Endothelial cell (in vitro differentiated cells): ENCODE measurements at regions not wholly inside any gene's neighbourhood (a gene's known extent, or its start where the extent isn't known, plus 50 kb on each side); places are given as distances from the start of the nearest gene placed in this dataset.

Experiments
- DNase-seq: peaks from one replicate; pipeline ENCODE4 v3.0.0; 2021; ENCODE audit warnings: low spot score
- H3K27ac Mint-ChIP-seq: one replicate; pipeline ENCODE4 v1.8.0; 2021; ENCODE audit warnings: mixed read lengths, inconsistent platforms; ENCODE audit not compliant: unreplicated experiment
- H3K27me3 Mint-ChIP-seq: one replicate; pipeline ENCODE4 v1.8.0; 2021; ENCODE audit warnings: mild to moderate bottlenecking, moderate library complexity, mixed read lengths, inconsistent platforms; ENCODE audit not compliant: unreplicated experiment
- H3K36me3 Mint-ChIP-seq: one replicate; pipeline ENCODE4 v1.8.0; 2021; ENCODE audit warnings: mild to moderate bottlenecking, low read depth, mixed read lengths, inconsistent platforms; ENCODE audit not compliant: unreplicated experiment
- H3K4me1 Mint-ChIP-seq: one replicate; pipeline ENCODE4 v1.8.0; 2021; ENCODE audit warnings: mild to moderate bottlenecking, mixed read lengths, inconsistent platforms; ENCODE audit not compliant: unreplicated experiment
- H3K4me3 Mint-ChIP-seq: one replicate; pipeline ENCODE4 v1.8.0; 2021; ENCODE audit warnings: mild to moderate bottlenecking, mixed read lengths, inconsistent platforms; ENCODE audit not compliant: unreplicated experiment
- H3K9me3 Mint-ChIP-seq: one replicate; pipeline ENCODE4 v1.8.0; 2021; ENCODE audit warnings: mixed read lengths, inconsistent platforms; ENCODE audit not compliant: unreplicated experiment
- CTCF ChIP-seq: fragments of 200-600 bp; sonication (generic); IDR thresholded peaks from one replicate; pipeline ENCODE4 v1.5.0; 2021; ENCODE audit warnings: antibody characterized with exemption; ENCODE audit not compliant: unreplicated experiment

GRCh38 chr12:98174428-98174809 lies 341.0 kb upstream of the TMPO start:
- TF ChIP-seq CTCF: no peak
- no peaks in the 10 kb centered on the region for H3K9me3 Mint-ChIP-seq
- no peaks in the 10 kb centered on the region for H3K36me3 Mint-ChIP-seq
- H3K27me3 Mint-ChIP-seq: peaks cover 2% of the 10 kb centered on the region
- H3K4me1 Mint-ChIP-seq: peaks cover 8% of the 10 kb centered on the region
- no peak for DNase-seq
- H3K27ac Mint-ChIP-seq: no peak overlapping the region
- no peak overlapping the region for H3K4me3 Mint-ChIP-seq

GRCh38 chr12:98178126-98178525 lies 337.3 kb upstream of the TMPO start:
- Mint-ChIP-seq H3K27ac (no peak overlapping the region), H3K36me3 (no peaks in the 10 kb centered on the region), H3K27me3 (peaks cover 2% of the 10 kb centered on the region), H3K4me1 (peaks cover 8% of the 10 kb centered on the region), H3K4me3 (no peak overlapping the region), H3K9me3 (no peaks in the 10 kb centered on the region)
- DNase-seq: no peak
- no peak for TF ChIP-seq CTCF

- Mint-ChIP-seq H3K9me3 (no peaks in the 10 kb centered on the region), H3K27ac (no peak overlapping the region), H3K4me1 (peaks cover 8% of the 10 kb centered on the region)
These were observed 336.2 kb upstream of the TMPO start for GRCh38 chr12:98179151-98179550.

GRCh38 chr12:98180603-98181002 lies 334.8 kb upstream of the TMPO start:
- Mint-ChIP-seq H3K4me1 (peaks cover 8% of the 10 kb centered on the region), H3K27me3 (peaks cover 2% of the 10 kb centered on the region), H3K9me3 (no peaks in the 10 kb centered on the region), H3K27ac (no peak overlapping the region), H3K4me3 (no peak overlapping the region), H3K36me3 (no peaks in the 10 kb centered on the region)
- no peak for DNase-seq
- no peak for TF ChIP-seq CTCF

More at GRCh38 chr12:98179151-98179550, 336.2 kb upstream of the TMPO start:
- Mint-ChIP-seq H3K4me3 (no peak overlapping the region), H3K36me3 (no peaks in the 10 kb centered on the region), H3K27me3 (peaks cover 2% of the 10 kb centered on the region)
- DNase-seq: no peak
- no peak for TF ChIP-seq CTCF

GRCh38 chr12:98182821-98183220 lies 332.6 kb upstream of the TMPO start:
- Mint-ChIP-seq H3K9me3 (no peaks in the 10 kb centered on the region), H3K27me3 (no peaks in the 10 kb centered on the region), H3K4me3 (no peak overlapping the region), H3K4me1 (peaks cover under 1% of the 10 kb centered on the region), H3K27ac (no peak overlapping the region), H3K36me3 (no peaks in the 10 kb centered on the region)
- no peak for TF ChIP-seq CTCF
- no peak for DNase-seq
